M059J (cell line): ENCODE measurements at regions not wholly inside any gene's neighbourhood (a gene's known extent, or its start where the extent isn't known, plus 50 kb on each side); places are given as distances from the start of the nearest gene placed in this dataset.
"Not testable (repeated sequence)": the region's sequence is repeated elsewhere in the genome, so short reads cannot be mapped to it uniquely, and the experiment has no call there.

Experiments used
- DNase-seq: peaks from one replicate; pipeline ENCODE4 v3.0.0-alpha.2; 2012; ENCODE audit warnings: low read depth

GRCh38 chr5:89350684-89351083 is 467.7 kb upstream of the MEF2C start:
- no peak for DNase-seq

DNA sequence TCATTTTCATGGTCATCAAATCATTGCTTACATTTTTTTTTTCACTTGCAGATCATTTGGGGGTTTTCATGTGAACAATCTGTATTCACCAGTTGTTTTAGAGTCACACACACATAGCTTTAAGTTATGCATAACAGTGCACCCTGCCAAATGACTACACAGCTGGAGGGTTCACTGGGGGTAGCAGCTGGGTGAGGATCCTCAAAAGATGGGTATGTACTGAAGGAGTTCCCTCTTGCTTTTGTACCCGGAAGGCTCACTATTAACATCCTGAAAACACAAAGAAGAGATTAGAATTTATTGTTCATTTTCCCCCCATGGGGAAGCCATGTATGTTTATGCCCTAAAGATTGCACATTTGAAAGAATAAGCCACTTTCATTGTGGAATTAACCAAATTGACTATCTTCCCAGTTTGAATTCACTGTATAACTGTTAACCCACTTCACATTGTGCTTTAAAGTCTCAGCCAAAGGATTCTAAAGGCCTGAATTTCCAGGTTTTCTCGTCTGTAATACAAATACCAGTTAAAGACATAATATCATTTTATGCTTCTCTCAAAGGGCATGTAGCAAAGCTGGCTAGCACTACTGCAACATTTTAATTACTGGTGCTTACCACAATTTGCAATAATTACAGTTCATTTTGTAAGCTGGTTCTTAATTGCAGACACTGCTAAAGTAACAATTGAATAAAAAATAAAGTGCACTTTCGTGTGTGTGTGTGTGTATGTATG is 466.4 kb upstream of the MEF2C start:
- no peak for DNase-seq

GRCh38 chr5:89346573-89346972 is 463.6 kb upstream of the MEF2C start:
- no peak for DNase-seq

- no peak for DNase-seq
These were observed 460.7 kb upstream of the MEF2C start for GRCh38 chr5:89343666-89344065.

- DNase-seq: peak; percentile 47
These were observed 459.3 kb upstream of the MEF2C start for GRCh38 chr5:89342106-89342876.

- DNase-seq: peak; percentile 88
These were observed 456.0 kb upstream of the MEF2C start for GRCh38 chr5:89338935-89339334.

DNA sequence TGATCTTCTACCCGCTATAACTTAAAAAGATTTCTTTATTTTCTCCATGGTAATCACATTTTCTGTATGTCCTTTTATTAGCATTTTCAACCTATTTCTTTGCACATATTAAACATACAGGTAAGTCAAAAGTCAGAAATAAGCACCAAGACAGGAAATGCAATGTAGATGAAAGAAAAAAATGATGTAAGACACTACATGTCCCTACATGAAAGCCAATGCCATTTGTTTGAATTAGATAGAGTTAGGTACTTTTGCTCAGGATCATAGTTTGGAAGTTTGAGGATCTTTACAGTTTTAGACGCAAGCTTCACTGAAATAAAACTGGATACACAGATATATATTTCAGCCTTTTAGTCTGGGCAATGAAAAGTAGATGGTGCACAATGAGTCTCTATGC is 453.1 kb upstream of the MEF2C start:
- DNase-seq: no peak

- no peak for DNase-seq
These were observed 447.2 kb upstream of the MEF2C start for GRCh38 chr5:89330140-89330539.

GRCh38 chr5:89327608-89328007 is 444.6 kb upstream of the MEF2C start:
- DNase-seq: no peak

DNA sequence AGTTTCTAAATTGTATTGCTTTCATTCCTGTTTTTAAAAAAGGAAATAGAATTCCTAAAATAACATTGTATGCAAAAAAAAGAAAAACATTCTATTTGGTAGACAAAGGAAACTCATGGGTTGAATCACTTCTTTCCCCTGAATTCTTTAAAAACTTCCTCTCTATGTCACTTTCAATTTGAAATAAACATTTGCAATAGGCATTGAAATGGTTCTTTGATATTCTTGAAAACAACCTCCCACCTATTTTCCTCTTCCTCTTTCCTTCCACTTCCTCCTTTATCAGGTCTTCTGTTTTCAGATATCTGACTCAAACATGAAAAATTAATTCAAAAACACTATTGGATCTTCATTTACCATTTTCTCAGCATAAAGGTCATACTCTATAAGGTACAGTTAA is 442.0 kb upstream of the MEF2C start:
- no peak for DNase-seq

DNA sequence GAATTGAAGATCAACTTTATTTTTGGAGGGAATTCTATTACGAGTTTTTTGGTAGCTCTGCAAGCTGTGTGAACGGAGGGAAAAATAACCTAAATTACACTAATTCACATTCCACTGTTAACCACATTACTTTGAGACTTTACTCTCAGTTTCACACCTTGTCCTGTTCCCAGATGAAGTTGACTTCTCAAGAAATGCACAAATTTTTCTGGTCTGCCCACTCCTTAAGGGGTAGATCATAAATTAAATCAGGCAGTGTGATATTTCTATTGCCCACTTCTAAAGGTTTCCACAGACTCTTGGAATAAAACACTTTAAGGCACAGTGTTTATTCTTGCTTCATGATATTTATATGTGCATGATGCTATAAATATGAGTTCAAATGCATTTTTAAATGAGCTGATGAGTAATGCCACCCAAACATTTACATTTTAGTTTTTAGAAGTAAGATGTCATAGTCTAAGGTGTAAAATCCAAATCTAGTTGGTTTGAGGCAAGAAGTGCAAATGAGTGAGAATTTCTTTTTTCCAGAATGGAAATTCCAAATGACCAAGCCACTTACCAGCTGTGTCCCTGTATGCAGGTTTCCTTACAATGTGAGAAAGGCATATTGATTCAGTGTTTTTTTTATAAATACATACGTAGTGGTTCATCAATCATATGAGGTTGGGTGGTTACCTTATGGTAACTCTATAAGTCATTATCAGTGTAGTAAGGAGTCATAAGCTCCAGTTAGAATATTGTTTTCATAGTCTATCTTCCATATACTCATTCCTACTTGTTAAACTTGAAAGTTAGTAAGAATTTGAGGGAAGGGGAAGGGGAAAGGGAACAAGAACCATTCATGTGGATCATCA is 437.7 kb upstream of the MEF2C start:
- DNase-seq: no peak

DNA sequence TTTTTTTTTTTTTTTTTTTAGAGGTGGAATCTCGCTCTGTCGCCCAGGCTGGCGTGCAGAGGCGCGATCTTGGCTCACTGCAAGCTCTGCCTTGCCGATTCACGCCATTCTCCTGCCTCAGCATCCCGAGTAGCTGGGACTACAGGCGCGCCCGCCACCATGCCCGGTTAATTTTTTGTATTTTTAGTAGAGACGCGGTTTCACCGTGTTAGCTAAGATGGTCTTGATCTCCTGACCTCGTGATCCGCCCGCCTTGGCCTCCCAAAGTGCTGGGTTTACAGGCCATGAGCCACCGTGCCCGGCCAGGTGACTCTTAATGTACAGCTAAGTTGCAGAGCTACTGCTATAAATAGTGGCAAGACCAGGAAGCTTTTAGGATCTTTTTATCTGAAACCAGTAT is 434.9 kb upstream of the MEF2C start:
- DNase-seq: not testable (repeated sequence)

GRCh38 chr5:89315286-89316100 is 432.5 kb upstream of the MEF2C start:
- DNase-seq: peak; percentile 16

GRCh38 chr5:89313804-89314588 is 431.0 kb upstream of the MEF2C start:
- DNase-seq: peak; percentile 89

DNA sequence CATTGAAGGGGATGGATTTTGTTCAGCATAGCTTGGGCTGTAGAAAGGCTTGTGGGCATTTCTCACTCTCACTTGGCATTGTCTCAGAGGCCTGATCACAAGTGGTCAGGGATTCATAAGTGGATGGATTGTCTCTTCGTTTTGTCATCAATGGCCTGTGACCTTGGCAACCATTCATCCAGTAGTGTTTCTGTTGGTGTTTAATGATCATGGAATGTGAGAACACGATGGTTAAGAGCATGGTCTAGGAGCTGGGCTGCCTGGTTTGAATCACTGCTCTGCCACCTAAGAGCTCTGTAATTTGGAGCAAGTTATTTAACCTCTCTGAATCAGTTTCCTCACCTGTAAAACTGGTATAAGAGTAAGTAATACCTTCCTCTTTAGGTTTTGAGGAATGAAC is 430.1 kb upstream of the MEF2C start:
- DNase-seq: peak; percentile 94

DNA sequence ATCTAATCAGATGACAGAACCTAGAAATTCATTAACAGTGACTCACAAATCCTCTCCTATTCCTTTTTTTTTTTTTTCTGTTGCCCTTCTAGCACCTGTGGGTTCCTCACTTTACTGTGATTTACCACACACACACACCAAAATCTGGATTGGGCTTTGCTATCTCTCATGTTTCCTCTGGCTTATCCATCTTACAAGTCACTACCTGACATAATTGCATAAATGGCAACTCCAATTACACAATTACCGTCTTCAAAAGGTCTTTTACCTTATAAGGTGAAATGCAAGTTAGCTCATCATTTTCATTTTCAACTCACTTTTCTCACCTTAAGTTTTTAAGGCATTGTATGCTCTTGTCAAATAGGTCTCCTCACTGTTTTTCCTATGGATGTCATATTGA is 426.3 kb upstream of the MEF2C start:
- peak; percentile 21 for DNase-seq

DNA sequence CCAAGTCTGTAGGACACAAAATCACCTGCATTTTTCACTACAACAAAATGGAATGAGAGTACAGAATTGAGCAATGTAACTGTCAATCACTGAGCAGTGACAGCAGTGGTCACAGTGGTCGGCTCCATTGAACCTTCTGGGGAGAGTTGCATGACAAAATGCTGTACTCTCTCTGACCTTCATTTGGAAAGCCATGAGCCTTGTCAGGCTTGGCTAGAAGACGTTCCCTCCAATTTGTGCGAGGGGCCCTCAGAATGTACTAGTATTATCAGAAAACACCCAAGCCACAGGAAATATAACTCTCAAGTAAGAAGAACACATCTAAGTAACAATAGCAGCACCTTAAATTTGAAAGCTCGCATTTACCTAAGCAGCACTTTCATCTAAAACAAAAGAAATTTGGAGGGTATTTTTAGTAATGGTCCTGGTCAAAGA is 425.6 kb upstream of the MEF2C start:
- DNase-seq: no peak

- no peak for DNase-seq
These were observed 425.0 kb upstream of the MEF2C start for GRCh38 chr5:89307972-89308371.

GRCh38 chr5:89307141-89307540 is 424.2 kb upstream of the MEF2C start:
- not testable (repeated sequence) for DNase-seq

DNA sequence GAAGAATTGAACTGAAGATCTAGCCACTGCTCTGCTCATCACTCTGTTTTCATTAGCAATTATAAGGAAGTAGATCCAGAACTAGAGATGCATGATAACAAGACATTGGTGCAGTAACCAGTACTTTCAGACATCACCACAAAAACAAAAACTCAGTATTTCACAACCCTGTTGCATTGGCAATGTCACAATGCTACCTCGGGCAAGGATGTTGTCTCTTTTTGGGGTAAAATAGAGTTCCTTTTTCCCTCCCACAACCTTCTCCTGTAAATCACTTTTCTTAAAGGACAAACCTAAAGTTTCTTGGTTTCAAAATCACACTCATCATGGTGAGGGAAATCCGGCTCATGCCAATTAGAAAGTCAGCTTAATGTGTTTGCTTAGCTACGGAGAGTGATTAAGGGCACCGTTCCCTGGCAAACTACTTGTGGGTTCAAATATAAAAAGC is 420.1 kb upstream of the MEF2C start:
- no peak for DNase-seq
